ENCODE measurements at regions not wholly inside any gene's neighbourhood (a gene's known extent, or its start where the extent isn't known, plus 50 kb on each side); places are given as distances from the start of the nearest gene placed in this dataset.
"Not testable (repeated sequence)": the region's sequence is repeated elsewhere in the genome, so short reads cannot be mapped to it uniquely, and the experiment has no call there.

DNA sequence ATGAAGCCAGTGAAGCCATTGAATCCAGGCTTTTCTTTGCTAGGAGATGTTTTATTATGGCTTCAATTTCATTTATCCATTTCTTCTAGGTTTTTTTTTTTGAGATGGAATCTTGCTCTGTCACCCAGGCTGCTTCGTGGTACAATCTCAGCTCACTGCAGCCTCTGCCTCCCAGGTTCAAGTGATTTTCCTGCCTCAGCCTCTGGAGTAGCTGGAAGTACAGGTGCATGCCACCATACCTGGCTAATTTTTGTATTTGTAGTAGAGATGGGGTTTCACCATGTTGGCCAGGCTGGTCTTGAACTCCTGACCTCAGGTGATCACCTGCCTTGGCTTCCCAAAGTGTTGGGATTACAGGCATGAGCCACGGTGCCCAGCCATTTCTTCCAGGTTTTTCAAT lies 171.6 kb downstream of the CWH43 start:
- TF ChIP-seq, protein P1, sequence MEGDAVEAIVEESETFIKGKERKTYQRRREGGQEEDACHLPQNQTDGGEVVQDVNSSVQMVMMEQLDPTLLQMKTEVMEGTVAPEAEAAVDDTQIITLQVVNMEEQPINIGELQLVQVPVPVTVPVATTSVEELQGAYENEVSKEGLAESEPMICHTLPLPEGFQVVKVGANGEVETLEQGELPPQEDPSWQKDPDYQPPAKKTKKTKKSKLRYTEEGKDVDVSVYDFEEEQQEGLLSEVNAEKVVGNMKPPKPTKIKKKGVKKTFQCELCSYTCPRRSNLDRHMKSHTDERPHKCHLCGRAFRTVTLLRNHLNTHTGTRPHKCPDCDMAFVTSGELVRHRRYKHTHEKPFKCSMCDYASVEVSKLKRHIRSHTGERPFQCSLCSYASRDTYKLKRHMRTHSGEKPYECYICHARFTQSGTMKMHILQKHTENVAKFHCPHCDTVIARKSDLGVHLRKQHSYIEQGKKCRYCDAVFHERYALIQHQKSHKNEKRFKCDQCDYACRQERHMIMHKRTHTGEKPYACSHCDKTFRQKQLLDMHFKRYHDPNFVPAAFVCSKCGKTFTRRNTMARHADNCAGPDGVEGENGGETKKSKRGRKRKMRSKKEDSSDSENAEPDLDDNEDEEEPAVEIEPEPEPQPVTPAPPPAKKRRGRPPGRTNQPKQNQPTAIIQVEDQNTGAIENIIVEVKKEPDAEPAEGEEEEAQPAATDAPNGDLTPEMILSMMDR (IDR thresholded peaks at IDR 0.05): not testable (repeated sequence)
- not testable (repeated sequence) for TF ChIP-seq ZFX (IDR thresholded peaks at IDR 0.05; ENCODE audit: borderline replicate concordance)
